GM23248 (cell line): ENCODE measurements at regions not wholly inside any gene's neighbourhood (a gene's known extent, or its start where the extent isn't known, plus 50 kb on each side); places are given as distances from the start of the nearest gene placed in this dataset.

Experiments
- DNase-seq: peaks from one replicate; pipeline ENCODE4 v3.0.0-alpha.2; 2015
- H2AFZ ChIP-seq: fragments of 200-600 bp; sonication (generic); 2 replicates; pipeline ENCODE4 v1.6.1; 2016; ENCODE audit warnings: antibody characterized with exemption
- H3F3A ChIP-seq: fragments of 200-600 bp; sonication (generic); 2 replicates; pipeline ENCODE4 v1.6.1; 2016; ENCODE audit warnings: mild to moderate bottlenecking, antibody characterized with exemption, mixed run types; ENCODE audit not compliant: insufficient read depth
- H3K27ac ChIP-seq: fragments of 200-600 bp; sonication (generic); 2 replicates; pipeline ENCODE4 v1.5.1; 2016; ENCODE audit warnings: mild to moderate bottlenecking
- H3K27me3 ChIP-seq: fragments of 200-600 bp; sonication (generic); replicated peaks from 2 replicates; pipeline ENCODE4 v1.6.1; 2016; ENCODE audit warnings: mild to moderate bottlenecking; ENCODE audit not compliant: insufficient read depth
- H3K36me3 ChIP-seq: fragments of 200-600 bp; sonication (generic); 2 replicates; pipeline ENCODE4 v1.6.1; 2016; ENCODE audit warnings: low read depth, mild to moderate bottlenecking
- H3K4me1 ChIP-seq: fragments of 200-600 bp; sonication (generic); 2 replicates; pipeline ENCODE4 v1.6.1; 2016; ENCODE audit warnings: mild to moderate bottlenecking; ENCODE audit not compliant: insufficient read depth
- H3K4me2 ChIP-seq: fragments of 200-600 bp; sonication (generic); one replicate; pipeline ENCODE4 v1.6.1; 2016; ENCODE audit warnings: mild to moderate bottlenecking; ENCODE audit not compliant: unreplicated experiment
- H3K4me3 ChIP-seq: fragments of 200-600 bp; sonication (generic); 2 replicates; pipeline ENCODE4 v1.5.1; 2016; ENCODE audit warnings: mild to moderate bottlenecking
- H3K79me2 ChIP-seq: fragments of 200-600 bp; sonication (generic); 2 replicates; pipeline ENCODE4 v1.6.1; 2016; ENCODE audit warnings: mild to moderate bottlenecking; ENCODE audit not compliant: insufficient read depth
- H3K9ac ChIP-seq: fragments of 200-600 bp; sonication (generic); 2 replicates; pipeline ENCODE4 v1.6.1; 2016; ENCODE audit warnings: mild to moderate bottlenecking
- H3K9me2 ChIP-seq: fragments of 200-600 bp; sonication (generic); 2 replicates; pipeline ENCODE4 v1.6.1; 2016; ENCODE audit warnings: mixed run types, mild to moderate bottlenecking, moderate library complexity; ENCODE audit not compliant: insufficient read depth
- H3K9me3 ChIP-seq: fragments of 200-600 bp; sonication (generic); one replicate; pipeline ENCODE4 v1.6.1; 2017; ENCODE audit warnings: low read depth
- H4K20me1 ChIP-seq: fragments of 200-600 bp; sonication (generic); 2 replicates; pipeline ENCODE4 v1.6.0; 2016; ENCODE audit not compliant: insufficient read depth
- EZH2 ChIP-seq: fragments of 200-600 bp; sonication (generic); IDR thresholded peaks from 2 replicates; pipeline ENCODE4 v1.6.1; 2018; ENCODE audit warnings: antibody characterized with exemption, mild to moderate bottlenecking; ENCODE audit not compliant: insufficient read depth, poor library complexity, severe bottlenecking
- EZH2phosphoT487 ChIP-seq: fragments of 200-600 bp; sonication (generic); IDR thresholded peaks from 2 replicates; pipeline ENCODE4 v1.6.1; 2018; ENCODE audit warnings: antibody characterized with exemption, moderate library complexity, mild to moderate bottlenecking, low read depth; ENCODE audit not compliant: insufficient read depth
- WGBS, 2 experiments: methylation state at CpG; one replicate each; pipeline ENCODE4 v1.1.6; 2015 to 2017; ENCODE audit warnings: low lambda C conversion rate in 2 of 2, low coverage in 1 of 2; ENCODE audit errors: missing lambda C conversion rate in 2 of 2; 5-methylcytosine and 5-hydroxymethylcytosine counted together
- in situ Hi-C: fragments of 300-500 bp; cut with MboI; formaldehyde crosslinking; loops from 2 replicates; pipeline ENCODE4 v1.15.0; 2020

DNA sequence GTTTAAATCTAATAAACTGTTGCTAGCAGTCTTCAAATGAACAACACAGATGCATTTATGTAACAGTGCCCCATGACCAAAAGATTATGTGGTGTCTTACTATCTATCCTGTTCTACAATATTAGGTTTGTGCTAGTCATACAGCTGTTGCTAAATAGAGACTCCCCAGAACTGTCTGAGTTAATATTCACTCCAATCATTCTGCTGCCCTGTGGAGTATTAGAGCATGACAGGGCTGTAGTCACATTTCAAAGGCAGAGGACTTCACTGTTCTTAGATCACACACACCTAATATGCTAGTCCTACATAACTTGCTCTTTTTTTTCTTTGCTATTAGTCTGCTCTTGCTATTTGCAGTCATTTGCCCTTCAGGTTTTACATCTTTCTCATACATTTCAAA lies 157.6 kb upstream of the MDGA2 start:
- Histone ChIP-seq H3K36me3 (no peaks in the 10 kb centered on the region), H3K79me2 (no peaks in the 10 kb centered on the region), H4K20me1 (no peaks in the 10 kb centered on the region), H3K4me3 (no peak overlapping the region), H3K9ac (no peak overlapping the region), H3K9me3 (no peaks in the 10 kb centered on the region), H3K4me1 (no peaks in the 10 kb centered on the region), H3K4me2 (no peak overlapping the region), H3F3A (no peaks in the 10 kb centered on the region), H2AFZ (no peak overlapping the region), H3K27ac (no peak overlapping the region), H3K27me3 (no peaks in the 10 kb centered on the region), H3K9me2 (no peaks in the 10 kb centered on the region)
- in situ Hi-C loops = no loop called here
- TF ChIP-seq EZH2phosphoT487 (no peak), EZH2 (no peak)
- no peak for DNase-seq

DNA sequence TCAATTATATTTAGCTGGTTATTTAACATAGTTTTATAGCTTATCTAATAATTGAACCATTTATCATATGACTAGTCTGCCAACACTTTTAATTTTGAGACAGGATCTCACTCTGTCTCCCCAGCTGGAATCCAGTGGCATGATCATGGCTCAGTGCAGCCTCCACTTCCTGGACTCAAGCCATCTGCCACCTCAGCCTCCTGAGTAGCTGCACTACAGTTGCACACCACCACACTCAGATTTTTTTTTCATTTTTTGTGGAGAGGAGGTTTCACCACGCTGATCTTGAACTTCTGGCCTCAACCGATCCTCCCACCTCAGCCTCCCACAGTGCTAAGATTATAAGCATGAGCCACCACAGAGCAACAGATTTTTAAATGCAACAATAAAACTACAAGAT lies 151.4 kb upstream of the MDGA2 start:
- Histone ChIP-seq H3K4me3 (no peak overlapping the region), H4K20me1 (no peaks in the 10 kb centered on the region), H3K4me1 (no peaks in the 10 kb centered on the region), H3K79me2 (no peaks in the 10 kb centered on the region), H3K9me2 (no peaks in the 10 kb centered on the region), H3K9ac (no peak overlapping the region), H3K27me3 (no peaks in the 10 kb centered on the region), H3K27ac (no peak overlapping the region), H2AFZ (no peak overlapping the region), H3K36me3 (no peaks in the 10 kb centered on the region), H3K9me3 (peaks cover 4% of the 10 kb centered on the region), H3F3A (no peaks in the 10 kb centered on the region), H3K4me2 (no peak overlapping the region)
- 40 to 48% methylated on average over 2 of the region's 2 CpGs for WGBS, 2 experiments
- DNase-seq = no peak
- TF ChIP-seq EZH2 = no peak
- no peak for TF ChIP-seq EZH2phosphoT487
- in situ Hi-C loops = no loop called here

DNA sequence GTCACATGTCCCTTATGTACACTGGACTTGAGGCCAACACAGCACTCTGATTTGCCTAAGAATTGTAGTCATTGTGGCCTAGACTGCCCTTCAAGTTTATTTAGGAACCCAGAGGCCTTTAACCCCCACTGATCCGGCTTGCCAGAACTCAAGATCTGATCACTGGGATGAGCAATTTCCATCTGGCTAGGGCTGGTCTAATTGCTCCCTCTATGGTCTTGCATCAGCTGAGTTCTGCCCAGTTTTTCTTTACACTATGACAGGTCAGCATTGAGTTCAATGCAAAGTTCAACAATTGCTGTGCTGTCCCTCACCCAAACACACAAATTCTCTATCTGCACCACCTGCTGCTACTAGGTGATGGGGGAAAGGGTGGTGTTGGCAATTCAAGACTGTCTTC lies 146.9 kb upstream of the MDGA2 start:
- no peak overlapping the region for H2AFZ ChIP-seq
- H3K27me3 ChIP-seq = no peaks in the 10 kb centered on the region
- DNase-seq = no peak
- H3K9me2 ChIP-seq = no peaks in the 10 kb centered on the region
- H3K9me3 ChIP-seq = peaks cover 4% of the 10 kb centered on the region
- no peaks in the 10 kb centered on the region for H3F3A ChIP-seq
- in situ Hi-C loops = no loop called here
- H4K20me1 ChIP-seq = no peaks in the 10 kb centered on the region
- H3K4me1 ChIP-seq = no peaks in the 10 kb centered on the region
- H3K79me2 ChIP-seq = no peaks in the 10 kb centered on the region
- H3K4me3 ChIP-seq = no peak overlapping the region
- TF ChIP-seq EZH2phosphoT487 (no peak), EZH2 (no peak)
- no peak overlapping the region for H3K9ac ChIP-seq
- H3K27ac ChIP-seq = no peak overlapping the region
- H3K4me2 ChIP-seq = no peak overlapping the region
- no peaks in the 10 kb centered on the region for H3K36me3 ChIP-seq
- 10 to 20% methylated on average over 1 of the region's 1 CpG for WGBS, 2 experiments

DNA sequence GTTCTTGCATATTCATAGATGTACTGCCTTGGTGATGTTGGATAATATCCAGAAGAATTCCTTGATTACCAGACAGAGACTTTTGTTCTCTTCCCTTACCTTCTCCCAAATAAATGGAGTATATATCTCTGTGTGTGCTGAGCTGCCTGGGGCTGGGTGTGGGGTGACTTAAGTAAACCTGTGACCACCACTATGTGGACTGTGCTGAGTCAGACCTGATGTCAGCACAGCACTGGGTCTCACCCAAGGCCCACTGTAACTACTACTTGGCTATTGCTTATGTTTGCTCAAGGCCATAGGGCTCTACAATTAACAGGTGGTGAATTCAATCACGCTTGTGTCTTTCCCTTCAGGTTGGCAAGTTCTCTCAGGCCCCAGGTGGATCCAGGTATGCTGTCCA lies 145.7 kb upstream of the MDGA2 start:
- Histone ChIP-seq H3K4me1 (no peaks in the 10 kb centered on the region), H3F3A (no peaks in the 10 kb centered on the region), H3K9ac (no peak overlapping the region), H3K27ac (no peak overlapping the region), H3K9me2 (no peaks in the 10 kb centered on the region), H2AFZ (no peak overlapping the region), H3K9me3 (peaks cover 4% of the 10 kb centered on the region), H3K36me3 (no peaks in the 10 kb centered on the region), H4K20me1 (no peaks in the 10 kb centered on the region), H3K4me2 (no peak overlapping the region), H3K27me3 (no peaks in the 10 kb centered on the region), H3K79me2 (no peaks in the 10 kb centered on the region), H3K4me3 (no peak overlapping the region)
- DNase-seq = no peak
- no peak for TF ChIP-seq EZH2phosphoT487
- TF ChIP-seq EZH2 = no peak
- in situ Hi-C loops = no loop called here
- 6 to 13% methylated on average over 1 of the region's 1 CpG for WGBS, 2 experiments

DNA sequence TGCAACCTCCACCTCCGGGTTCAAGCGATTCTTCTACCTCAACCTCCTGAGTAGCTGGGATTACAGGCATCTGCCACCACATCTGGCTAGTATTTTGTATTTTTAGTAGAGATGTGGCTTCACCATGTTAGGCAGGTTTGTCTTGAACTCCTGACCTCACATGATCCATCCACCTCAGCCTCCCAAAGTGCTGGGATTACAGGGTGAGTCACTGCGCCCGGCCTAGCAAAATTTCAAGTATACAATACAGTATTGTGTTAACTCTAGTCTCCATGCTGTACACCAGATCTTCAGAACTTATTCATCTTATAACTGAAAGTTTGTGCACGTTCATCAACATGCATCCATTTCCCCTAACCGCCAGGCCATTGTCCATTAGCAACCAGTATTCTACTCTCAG lies 115.1 kb upstream of the MDGA2 start:
- H3K9me2 ChIP-seq = no peaks in the 10 kb centered on the region
- no peaks in the 10 kb centered on the region for H4K20me1 ChIP-seq
- no peak overlapping the region for H2AFZ ChIP-seq
- H3K4me3 ChIP-seq = no peak overlapping the region
- H3K9me3 ChIP-seq = peaks cover 4% of the 10 kb centered on the region
- no peak overlapping the region for H3K4me2 ChIP-seq
- no peak overlapping the region for H3K27ac ChIP-seq
- no peak overlapping the region for H3K9ac ChIP-seq
- no peaks in the 10 kb centered on the region for H3K79me2 ChIP-seq
- TF ChIP-seq EZH2phosphoT487 (no peak), EZH2 (no peak)
- 42 to 47% methylated on average over 6 of the region's 6 CpGs for WGBS, 2 experiments
- H3K27me3 ChIP-seq = no peaks in the 10 kb centered on the region
- H3K4me1 ChIP-seq = no peaks in the 10 kb centered on the region
- in situ Hi-C loops = no loop called here
- H3K36me3 ChIP-seq = no peaks in the 10 kb centered on the region
- H3F3A ChIP-seq = no peaks in the 10 kb centered on the region
- DNase-seq = no peak
